HG03196 (cell line): ENCODE measurements at regions not wholly inside any gene's neighbourhood (a gene's known extent, or its start where the extent isn't known, plus 50 kb on each side); places are given as distances from the start of the nearest gene placed in this dataset.

Experiments used
- ATAC-seq: cut with Tn5 transposase; IDR thresholded peaks from one replicate; pipeline ENCODE4 v1.9.1; 2021; ENCODE audit not compliant: unreplicated experiment

DNA sequence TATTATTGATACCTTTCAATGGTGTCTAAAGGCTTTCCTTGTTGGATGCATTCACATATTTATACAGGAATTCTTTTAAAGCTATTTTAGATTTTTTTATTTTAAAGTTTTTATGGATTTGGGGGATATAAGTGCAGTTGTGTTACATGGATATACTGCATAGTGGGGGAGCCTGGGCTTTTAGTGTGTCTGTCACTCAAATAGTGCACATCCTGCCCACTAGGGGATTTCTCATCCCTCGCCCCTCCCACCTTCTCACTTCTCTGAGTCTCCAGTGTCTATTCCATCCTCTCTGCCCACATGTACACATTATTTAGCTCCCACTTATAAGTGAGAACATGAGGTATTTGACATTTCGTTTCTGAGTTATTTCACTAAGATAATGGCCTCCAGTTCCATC lies 154.0 kb upstream of the MKI67 start:
- ATAC-seq, result no peak

DNA sequence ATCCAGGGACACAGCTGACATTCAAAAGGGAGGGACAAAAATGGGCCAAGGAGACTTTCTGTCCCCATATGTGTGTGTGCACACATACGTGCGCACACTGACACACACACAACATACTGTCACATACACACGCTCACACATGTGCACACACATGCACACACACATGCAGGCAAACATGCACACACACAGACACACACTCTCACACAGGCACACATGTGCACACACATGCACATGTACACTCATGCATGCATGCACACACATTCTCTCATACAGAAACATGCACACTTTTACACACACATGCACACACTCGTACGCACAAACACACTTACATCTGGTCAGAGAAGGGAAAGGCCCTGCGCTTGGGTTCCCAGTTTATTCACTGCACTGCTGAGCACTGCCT lies 155.1 kb upstream of the MKI67 start:
- ATAC-seq, result no peak

DNA sequence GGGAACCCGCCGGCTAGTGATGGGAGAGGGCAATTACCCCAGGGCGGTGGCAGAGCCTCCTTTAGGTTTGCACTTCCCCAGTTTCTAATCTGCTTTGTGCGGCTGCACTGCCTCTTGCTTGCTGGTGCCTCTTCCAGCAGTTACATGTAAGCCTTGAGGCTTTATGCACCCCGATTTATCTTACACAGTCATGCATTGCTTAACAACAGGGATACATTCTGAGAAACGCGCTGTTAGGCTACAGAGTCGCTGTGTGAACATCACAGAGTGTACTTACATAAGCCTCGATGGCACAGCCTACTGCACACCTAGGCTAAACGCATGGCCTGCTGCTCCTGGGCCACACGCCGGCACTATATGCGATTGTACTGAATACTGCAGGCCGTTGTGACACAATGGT lies 155.6 kb upstream of the MKI67 start:
- ATAC-seq, result no peak

DNA sequence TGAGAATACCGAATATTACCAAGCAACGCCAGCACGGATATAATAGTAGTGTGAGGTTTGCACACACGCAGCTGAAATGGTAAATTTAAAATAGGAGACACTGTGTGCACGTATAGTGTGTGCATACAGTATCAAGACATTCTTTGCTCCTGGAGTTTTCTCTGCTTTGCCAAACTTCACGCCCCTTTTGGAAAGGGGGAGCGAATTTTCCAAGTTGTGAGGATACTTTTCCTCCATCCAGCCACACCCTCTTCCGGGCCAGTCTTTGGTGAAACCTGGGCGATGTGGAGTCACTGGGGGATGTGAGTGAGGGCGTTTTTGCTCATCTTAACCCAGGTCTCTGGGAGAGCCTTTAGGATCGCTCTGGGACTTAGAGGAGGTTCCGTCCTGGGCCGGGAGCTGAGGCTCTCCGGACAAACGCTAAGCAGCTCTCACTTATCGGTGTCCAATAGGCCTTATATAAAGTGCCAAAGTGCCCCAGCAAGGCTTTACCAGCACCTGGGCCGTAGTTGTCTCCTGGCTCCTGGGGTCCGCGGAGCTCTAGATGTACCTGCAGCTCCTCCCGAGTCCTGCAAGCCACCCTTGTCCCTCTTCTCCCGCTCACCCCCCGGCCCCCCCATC lies 160.0 kb upstream of the MKI67 start:
- no peak for ATAC-seq

DNA sequence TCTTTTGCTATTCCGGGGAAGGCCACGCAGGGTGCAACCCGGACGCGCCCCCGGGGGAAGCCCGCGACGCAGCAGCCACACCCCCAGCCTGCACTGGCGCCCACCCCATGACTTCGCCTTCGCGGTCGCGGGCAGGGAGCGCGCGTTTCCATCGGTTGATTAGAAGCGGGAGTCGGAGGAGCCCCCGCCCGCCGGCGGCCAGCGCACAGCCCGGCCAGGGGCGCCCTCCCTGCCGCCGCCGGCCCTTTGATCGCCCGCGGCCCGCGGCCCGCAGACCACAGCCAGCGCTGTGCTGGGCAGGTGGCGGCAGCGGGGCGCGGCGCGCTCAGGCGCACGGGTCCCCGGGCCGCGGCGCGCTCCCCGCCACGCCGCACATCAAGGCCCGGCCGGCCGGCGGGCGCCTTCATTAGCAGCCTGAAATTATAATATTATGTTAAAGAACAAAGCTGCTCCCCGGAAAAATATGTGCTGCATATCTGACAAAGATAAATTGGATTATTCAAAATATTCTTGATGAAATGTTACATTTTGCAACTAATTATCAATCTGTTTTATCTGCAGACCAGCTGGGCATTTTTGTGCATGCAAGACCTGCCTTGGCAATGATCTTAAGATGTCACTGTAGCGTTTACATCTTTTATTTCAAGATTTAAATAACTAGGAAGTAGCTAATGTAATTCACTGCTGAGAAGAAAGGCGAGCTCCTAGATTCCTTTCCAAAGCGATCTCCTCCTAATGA lies 160.7 kb upstream of the MKI67 start:
- no peak for ATAC-seq

DNA sequence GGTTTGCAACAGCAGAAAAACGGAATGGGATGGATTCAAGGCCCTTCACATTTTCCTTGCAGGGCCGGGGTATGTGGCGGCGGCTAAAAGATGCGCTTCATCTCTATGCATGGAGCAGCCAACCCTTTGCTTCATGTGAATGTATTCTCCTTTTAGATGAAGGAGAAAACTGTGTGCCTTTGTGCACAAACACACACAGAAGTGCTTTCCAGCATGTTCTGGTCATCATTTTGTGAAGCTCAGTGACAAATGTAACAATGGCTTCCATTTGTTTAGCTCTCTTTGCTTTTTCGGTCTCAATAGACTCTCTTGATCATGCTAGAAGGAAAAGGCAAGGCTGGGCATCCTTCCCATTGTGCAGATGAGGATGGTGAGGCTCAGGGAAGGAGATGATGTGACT lies 161.7 kb upstream of the MKI67 start:
- no peak for ATAC-seq

DNA sequence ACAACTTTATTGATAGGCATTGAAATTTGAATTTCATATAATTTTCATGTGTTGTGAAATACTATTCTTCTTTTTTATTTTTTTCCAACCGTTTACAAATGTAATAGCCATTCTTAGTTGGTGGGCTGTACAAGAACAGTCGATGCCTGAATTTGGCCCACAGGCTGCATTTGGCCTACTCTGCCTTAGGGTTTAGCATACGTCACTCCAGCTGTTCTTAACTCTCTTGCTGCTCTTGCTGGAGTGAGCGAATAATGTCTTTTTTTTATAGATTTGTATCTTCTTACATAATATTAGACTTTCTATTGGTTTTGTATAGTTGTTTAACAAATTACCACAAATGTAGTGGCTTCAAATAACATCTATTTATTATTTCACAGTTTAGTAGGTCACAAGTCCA lies 163.4 kb upstream of the MKI67 start:
- ATAC-seq, result no peak

DNA sequence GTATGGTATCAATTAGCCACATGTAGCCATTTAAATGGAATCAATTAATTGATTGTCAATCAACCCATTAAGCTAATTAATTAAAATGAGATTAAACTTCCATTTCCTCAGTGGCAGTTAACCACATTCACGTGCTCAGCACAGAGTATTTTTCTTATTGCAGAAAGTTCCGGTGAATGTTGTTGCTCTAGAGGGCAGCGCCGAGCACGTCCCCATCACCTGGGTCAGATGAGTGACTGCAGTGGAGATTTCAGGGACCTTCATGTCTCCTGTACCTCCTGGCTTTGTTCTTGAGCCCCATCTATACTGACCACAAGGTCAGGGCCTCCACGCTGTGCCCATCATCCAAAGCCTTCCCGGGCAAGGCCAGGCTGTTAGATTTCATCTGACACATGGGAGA lies 168.8 kb upstream of the MKI67 start:
- ATAC-seq, result no peak

DNA sequence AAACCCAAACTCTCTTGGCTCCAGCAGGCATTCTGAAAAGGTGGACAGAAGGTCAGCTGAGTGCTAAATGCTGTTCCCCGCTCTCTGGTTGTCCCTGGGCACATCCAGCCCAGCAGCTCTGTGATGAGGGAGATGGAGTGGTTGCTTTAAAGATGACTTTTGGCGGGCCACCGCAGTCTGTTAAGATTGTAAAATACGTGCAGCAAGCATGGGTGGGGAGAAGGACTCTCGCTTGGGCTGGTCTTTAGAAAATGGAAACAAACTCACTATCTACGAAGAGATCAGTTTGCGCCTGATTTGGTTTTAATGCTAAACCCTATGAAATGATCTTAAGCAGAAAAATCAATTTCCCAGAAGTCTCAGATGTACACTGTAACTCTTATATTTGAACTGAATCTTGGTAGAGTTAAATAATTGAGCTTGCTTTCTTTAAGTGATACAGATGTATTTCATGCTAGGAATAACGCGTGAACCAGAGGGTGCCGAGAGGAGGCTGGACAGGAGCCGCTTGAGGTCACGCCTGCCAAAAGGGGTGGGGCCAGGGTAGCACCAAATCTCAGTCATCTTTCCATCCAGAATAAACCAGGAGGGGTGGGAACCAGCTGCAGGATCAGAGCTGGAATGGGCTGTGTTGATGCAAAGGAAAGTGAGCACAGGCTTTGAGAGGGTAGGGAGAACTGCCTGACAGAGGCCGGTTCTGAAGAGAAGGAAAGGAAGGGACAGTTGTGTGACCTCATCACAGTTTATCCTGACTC lies 170.2 kb upstream of the MKI67 start:
- no peak for ATAC-seq

DNA sequence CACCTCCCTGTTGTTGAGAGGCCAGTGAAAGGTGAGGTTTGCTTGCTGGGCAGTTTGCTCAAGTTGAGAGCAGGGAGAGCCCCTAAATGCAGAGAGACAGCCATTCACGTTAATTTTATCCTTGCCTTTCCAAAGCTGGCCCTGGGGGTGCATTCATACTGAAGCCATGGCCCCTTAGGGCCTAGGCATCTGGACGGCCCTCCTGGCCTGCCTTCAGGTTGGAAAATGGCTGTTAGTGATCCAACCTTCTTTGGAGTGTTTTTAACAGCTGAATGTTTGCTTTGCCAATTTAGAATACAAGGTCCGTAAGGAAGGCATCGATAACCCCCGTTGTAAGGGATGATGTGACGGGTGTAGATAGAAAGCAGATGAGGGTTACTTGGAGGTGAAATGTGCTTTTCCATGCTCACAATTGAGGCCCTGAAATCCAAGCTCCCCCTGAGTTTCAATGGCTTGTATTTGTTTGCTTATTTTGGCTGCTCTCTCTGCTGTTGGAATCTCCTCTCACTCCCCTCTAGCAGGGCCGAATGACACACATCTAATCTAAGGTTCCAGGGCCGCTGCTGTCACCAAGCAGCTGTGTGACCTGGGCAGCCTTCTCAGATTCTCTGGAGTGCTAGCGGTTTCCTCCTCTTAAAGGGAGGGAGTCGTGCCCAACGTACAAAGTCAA lies 171.6 kb upstream of the MKI67 start:
- no peak for ATAC-seq

DNA sequence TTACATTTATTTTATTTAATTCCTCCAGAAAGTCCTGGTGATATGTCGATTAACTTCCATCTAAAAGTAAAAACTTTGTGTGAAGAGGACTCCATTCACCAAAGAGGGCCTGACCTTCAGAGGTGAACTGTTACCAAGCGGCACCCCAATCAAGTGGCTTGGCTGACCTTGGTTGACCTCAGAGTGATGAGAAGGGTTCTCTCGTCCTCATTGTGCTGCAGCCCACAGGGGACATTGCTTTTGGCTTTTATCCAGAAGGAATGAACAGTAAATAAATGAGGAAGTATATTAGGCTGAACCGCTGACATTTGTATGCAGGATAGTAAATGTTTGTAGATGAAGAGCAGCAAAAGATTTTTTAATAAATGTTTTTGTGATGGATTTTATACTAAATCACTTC lies 172.4 kb upstream of the MKI67 start:
- no peak for ATAC-seq

DNA sequence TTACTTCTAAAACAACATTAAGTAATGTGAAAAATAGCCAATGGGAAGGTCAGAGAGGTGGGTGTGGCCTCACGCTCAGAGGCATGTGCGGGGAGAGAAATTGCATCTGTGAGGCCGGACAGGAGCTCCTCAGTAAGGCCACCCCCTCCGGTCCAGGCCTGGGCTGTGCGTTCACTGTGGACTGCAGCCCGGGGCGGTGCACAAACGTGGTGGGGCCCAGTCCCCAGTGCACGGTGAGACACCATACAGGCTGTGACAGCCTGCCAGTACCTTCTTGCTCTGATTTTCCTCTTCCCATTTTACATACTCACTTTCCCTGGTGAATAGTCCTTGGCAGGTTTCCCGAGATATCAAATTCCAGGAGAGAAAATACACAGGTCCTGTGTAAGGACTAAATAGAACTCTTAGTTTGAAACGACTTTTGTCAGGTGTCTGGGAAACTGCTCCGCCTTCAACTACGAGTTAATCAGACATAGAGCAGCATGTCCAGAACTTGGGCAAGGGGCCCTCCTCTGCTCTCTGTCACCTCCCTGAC lies 174.1 kb upstream of the MKI67 start:
- ATAC-seq, result no peak

DNA sequence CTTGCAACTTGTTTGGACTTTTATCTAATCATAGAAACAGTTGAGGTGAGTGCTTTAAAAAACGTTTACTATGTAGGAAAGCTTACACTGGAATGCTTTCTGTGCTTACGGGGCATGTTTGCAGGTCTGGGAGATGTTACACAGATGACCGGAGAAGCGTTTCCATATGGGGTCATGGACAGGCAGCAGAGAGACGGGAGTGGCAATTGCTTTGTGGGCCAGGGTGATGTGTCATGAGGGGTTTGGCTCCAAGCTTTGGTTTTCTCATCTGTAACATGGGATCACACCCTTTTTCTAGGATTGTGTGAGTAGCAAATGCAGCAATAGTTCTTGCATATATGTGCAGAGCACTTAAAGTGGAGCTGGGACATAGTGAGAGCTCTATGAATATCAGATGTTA lies 174.8 kb upstream of the MKI67 start:
- no peak for ATAC-seq

DNA sequence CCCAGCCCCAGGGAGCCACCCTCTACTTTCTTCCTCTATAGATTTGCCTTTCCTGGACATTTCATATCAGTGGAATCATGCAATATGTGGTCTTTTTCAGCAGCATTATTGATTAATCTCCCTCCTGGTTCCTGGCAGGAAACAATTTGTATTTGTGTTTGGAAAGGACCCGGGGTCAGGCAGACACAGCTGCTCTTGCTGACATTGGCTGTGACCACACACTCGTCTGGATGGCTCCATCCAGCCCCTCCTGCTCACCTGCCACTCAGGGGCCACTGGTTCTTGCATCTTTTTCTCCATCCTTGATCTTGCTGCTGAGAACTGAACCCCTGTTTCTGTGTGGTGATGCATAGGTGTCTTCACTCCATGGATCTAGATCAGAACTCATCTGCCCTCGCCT lies 176.6 kb upstream of the MKI67 start:
- ATAC-seq, result no peak

DNA sequence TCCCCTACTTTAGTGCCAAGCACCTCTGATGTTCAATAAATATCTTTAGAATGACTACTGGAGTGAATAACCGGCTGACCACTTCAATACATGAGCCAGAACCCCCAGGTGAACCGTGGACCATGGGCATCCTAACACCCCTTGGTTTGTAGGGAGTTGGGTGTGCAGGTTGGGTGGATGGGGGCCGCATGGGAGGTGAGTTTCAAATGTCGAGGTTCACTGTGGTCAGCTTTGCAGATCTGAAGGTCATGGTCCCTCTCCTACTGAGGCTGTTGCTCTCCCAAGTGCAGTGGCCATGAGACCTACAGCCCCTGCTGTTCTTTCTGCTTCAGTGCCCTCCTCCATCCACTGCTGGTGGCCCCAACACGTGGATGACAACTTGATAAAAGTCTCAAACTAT lies 178.0 kb upstream of the MKI67 start:
- no peak for ATAC-seq

DNA sequence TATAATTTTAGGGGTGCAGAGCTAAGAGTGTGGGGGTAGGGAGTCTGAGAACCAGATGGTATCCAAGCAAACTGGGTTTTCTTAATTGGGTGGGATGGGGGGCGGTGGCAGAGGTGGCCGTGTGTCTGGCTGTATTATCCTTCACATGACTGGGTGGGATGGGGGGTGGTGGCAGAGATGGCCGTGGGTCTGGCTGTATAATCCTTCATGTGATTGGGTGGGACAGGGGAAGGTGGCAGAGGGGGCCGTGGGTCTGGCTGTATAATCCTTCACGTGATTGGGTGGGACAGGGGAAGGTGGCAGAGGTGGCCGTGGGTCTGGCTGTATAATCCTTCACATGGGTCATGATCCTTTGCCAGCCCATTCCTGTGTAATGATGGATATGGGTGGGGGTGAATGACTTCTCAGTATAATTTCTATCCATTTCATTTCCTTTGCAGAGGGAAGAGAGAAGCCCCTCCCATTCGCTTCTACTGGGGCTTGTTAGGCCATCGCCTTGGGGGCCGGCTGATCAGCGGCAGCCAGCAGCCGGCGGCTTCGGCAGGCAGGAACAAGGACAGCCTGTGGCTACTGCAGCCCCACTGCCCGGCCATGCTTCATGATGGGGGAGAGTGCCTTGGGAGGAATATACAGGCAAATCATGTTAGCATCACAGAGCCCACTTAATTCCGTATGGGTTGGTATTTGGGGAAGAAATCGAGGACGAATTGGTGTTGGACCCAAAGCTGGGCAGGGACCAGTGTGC lies 179.6 kb upstream of the MKI67 start:
- no peak for ATAC-seq

DNA sequence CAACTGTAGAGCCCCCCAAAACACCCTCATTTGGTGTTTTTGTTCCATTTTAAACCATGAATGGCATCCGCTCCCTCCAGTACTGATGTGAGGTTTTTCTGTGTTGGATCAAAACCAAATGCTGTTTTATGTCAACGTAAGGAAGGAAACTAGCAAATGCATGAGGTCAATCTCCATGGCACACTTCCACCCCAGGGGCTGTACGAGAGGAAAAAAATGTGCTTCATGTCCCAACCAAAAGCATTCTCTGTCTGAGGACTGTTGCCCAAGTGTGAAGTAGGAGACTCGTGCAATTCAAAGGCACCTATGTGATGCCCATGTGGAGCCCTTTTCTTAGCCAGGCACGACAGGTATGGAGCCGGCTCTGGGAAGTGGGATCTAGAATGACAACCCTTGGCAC lies 180.3 kb upstream of the MKI67 start:
- ATAC-seq, result no peak

DNA sequence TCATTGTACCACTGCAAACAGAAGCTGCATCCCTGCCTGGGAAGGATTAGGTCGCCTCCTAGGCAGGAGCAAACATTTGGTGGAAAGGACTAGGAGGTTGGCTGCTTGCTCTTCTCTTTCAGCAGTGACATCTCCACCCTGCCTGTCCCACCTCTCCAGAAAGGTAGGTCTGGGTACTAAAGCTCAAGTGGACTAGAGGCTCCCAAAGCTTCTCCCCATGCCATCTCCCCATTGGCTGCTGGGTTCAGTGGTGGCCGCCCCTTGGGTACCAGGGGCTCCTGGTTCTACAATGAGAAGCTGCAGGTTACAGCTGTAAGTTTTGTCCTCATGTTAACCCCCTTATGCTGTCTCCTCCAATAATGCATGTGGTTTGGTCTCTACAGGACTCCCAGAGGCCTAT lies 180.7 kb upstream of the MKI67 start:
- ATAC-seq, result no peak

DNA sequence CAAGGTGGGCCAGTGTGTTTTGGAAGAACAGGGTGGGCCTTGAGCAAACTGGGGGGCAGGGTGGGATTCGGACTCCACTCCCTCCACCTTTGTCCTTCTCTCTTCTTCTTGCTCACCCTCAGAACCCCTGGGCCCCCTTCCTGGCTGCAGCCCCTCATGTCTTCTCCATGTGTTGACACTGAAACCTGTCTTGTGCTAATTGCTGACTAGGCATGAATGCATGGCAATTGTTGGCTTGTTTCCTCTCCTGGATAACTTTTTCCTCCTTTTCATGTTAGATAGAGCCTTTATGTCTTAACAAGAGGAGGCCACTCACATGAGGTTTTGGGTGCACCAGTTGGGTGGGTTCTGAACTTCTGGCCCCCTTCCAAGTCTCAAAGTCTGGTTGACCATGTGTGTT lies 181.6 kb upstream of the MKI67 start:
- no peak for ATAC-seq

DNA sequence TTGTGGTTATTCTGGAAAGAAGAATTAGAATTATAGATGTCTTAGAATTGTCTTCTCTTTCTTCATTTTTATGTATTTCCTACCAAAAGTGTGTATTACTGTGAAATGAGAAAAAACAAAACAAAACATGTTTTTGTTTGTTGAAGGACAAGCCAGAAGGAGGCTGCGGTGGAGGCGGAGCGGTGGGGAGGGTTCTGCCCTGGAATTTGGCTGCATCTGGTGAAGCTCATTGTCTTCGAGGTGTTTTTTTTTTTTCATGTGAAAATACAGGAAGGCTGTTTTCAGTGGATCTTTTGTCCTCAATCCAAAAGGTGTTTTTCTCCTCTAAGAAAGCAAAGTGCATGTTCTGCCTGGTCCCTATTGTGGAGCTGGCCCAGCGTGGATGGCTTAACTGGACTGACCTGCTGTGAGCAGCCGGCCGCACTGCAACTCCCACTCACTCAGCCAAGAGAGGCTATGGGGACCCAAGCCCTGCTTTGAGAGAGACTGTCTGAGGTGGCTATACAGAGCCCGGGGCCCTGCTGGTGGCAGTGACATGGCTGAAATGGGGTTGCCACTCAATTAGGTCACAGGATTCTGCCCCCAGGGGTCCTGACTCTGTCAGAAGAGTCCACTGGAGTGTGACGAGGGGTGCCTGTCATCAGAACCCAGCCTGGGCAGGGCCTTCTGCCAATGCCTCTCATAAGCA lies 184.9 kb upstream of the MKI67 start:
- ATAC-seq, result no peak
